ENCODE measurements at regions not wholly inside any gene's neighbourhood (a gene's known extent, or its start where the extent isn't known, plus 50 kb on each side); places are given as distances from the start of the nearest gene placed in this dataset.
"Not testable (repeated sequence)": the region's sequence is repeated elsewhere in the genome, so short reads cannot be mapped to it uniquely, and the experiment has no call there.

DNA sequence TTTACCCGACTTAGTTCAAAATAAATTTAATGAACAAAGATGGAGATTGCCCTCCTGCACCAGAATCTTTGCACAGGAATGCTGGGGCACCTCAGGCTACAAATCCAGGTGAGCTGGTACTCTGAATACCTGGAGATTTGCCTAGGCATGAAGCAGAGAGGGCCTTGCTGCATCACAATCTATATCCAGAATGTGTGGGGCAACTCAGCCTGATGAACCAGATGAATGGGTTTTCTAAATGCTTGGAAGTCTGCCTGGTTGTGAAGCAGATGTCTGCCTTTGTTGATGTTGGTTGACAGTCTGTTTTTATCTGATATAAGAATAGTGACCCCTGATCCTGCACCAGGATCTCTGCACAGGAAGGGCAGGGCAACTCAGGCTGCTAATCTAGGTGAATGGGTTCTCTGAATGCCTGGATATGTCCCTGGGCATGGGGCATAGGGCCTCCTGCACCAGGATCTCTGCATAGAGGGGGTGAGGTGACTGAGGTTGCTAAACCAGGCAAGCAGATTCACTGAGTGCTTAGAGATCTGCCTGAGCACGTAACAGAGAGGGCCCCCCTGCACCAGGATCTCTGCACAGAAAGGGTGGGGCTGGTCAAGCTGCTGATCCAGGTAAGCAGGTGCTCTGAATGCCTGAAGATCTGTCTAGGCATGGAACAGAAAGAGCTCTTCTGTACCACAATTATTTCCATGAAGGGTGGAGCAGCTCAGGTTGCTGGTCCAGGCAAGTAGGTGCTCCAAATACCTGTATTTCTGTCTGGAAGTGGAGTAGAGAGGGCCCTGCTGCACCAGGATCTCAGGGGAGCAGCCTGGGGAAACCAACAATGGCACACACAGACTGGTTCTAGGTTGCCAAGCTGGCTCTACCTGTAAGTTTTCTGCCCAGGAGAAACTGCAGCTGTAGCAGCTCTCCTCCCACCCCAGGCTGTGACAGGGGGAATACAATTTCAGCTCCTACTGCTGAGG lies 437.5 kb downstream of the MMUT start:
- no peak for TF ChIP-seq POLR2A (IDR thresholded peaks at IDR 0.05; ENCODE audit: low read depth, low read length)
- TF ChIP-seq POLR2AphosphoS5 (IDR thresholded peaks at IDR 0.05; ENCODE audit: low read depth, low read length), result no peak
- no peak for TF ChIP-seq TAF1 (IDR thresholded peaks at IDR 0.05; ENCODE audit: borderline replicate concordance, low read depth, low read length)
- DNase-seq (ENCODE audit: insufficient read length) (no peak), FAIRE-seq (no peak)

DNA sequence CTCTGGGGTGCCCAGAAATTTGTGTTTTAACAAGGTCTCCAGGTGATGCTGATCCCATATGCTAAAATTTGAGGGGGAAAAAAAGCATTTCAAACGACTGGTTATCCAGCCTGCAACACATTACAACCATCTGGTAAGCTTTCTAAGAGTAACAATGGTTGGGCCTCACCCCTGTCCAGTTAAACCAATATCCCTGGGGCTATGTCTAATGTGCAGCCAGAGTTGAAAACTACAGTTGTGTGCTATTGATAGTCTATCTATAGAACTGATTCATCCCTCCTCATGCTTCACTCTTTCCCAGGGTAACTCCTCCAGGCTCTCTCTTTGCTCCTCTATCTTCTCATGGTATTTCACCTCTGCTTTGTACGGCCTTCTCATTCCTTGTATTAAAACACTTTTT lies 458.3 kb downstream of the MMUT start:
- TF ChIP-seq POLR2AphosphoS5 (IDR thresholded peaks at IDR 0.05; ENCODE audit: low read depth, low read length) (no peak), TAF1 (IDR thresholded peaks at IDR 0.05; ENCODE audit: borderline replicate concordance, low read depth, low read length) (no peak), POLR2A (IDR thresholded peaks at IDR 0.05; ENCODE audit: low read depth, low read length) (no peak)
- DNase-seq (ENCODE audit: insufficient read length) (no peak), FAIRE-seq (no peak)

DNA sequence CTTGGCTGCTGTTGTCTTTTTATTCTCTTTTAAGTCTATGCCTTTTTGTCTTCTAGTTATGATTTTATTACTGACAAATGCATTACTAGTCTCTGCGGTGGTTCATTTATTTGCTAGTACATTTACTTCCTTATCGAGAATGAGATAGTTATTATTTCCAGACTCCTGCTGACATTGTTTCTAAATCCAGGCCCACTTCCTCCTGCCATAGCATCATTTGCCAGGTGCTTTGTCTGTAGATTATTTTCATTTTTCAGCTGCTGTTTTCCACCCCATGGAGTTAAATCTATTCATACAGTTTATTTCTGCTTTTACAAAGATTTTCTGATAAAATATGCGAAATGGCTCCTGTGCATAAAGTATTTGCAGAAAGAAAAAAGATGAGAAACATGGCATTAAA lies 459.7 kb downstream of the MMUT start:
- no peak for TF ChIP-seq POLR2A (IDR thresholded peaks at IDR 0.05; ENCODE audit: low read depth, low read length)
- no peak for TF ChIP-seq POLR2AphosphoS5 (IDR thresholded peaks at IDR 0.05; ENCODE audit: low read depth, low read length)
- TF ChIP-seq TAF1 (IDR thresholded peaks at IDR 0.05; ENCODE audit: borderline replicate concordance, low read depth, low read length), result no peak
- DNase-seq (ENCODE audit: insufficient read length) (no peak), FAIRE-seq (no peak)

DNA sequence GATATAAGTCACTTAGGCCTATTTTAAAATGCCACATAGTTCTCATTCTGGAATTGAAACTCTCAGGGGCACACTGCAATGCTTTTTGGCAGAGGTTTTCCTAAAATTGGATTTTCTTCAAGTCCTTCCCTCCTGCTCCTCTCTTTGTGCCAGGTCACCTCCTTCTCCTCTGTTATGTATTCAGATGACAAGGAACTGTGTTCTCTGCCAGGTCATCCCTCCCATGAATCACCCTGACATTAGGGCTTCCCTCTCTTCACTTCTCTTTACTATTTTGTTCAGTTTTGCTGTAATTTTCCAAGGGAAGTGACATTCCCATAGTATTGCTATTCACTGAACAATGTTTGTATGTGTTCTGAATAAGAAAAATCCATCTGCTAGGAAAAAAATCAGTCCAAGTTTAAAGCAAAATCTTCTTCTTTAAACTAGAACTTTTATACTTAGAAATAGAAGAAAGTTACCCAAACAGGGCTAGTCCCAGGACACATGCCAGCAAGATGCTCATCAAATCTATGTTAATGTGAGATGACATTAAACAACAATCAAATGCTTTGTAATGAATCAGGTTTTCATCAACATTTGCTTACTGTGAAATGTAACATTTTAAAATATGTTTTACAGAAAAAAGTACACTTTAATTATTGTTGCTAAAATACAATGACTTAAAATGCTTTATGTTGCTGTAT lies 461.1 kb downstream of the MMUT start:
- FAIRE-seq (no peak), DNase-seq (ENCODE audit: insufficient read length) (no peak)
- no peak for TF ChIP-seq TAF1 (IDR thresholded peaks at IDR 0.05; ENCODE audit: borderline replicate concordance, low read depth, low read length)
- no peak for TF ChIP-seq POLR2A (IDR thresholded peaks at IDR 0.05; ENCODE audit: low read depth, low read length)
- TF ChIP-seq POLR2AphosphoS5 (IDR thresholded peaks at IDR 0.05; ENCODE audit: low read depth, low read length), result no peak

DNA sequence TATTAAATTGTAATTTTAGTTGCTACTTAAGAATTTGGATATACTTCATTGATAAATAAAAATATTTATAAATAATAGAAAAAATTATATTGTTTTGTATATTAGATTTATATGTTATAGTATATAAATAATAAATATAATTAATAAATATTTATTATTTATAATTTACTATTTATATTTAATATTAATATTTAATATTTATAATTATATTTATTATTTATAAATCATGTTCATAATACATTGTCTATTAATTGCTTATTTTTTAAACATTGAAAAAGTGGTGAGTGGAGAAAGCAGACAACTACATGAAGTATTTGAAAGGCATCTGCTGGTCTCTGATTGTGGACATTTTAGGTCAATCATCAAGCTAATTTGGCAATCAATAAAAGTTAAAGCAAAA lies 464.5 kb downstream of the MMUT start:
- no peak for FAIRE-seq
- TF ChIP-seq POLR2AphosphoS5 (IDR thresholded peaks at IDR 0.05; ENCODE audit: low read depth, low read length) (no peak), TAF1 (IDR thresholded peaks at IDR 0.05; ENCODE audit: borderline replicate concordance, low read depth, low read length) (no peak), POLR2A (IDR thresholded peaks at IDR 0.05; ENCODE audit: low read depth, low read length) (no peak)
- no peak for DNase-seq (ENCODE audit: insufficient read length)

DNA sequence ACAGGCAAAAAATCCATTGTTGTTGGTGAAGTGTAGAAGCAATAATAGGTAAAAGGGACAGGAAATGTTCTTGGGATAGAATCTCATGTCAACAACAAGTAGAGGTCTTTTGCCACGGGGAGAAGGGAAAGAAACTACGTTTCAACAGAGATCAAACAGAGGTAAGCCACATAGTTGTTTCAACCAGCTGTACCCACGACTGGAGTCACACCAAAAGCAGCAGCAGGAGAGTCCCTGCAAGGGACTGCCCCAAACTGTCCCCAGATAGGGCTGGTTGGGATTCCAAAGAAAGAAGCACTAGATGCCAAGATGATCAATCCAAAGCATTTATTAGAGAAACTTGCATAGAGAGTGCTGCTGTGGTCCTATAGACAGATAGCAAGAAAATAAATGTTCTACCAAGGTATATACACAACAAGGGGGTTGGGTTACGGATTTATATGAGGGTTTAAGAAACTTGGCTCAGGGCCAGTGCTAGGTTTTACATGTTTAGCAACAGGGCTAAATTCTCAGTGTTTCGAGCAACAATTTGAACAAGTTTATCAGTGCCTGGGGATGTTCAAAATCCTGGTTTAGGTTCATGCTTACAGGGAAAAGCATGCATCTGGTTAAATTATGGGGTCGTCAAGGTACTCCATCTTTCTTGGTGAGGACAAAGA lies 466.5 kb downstream of the MMUT start:
- DNase-seq (ENCODE audit: insufficient read length) (no peak), FAIRE-seq (no peak)
- no peak for TF ChIP-seq POLR2A (IDR thresholded peaks at IDR 0.05; ENCODE audit: low read depth, low read length)
- TF ChIP-seq POLR2AphosphoS5 (IDR thresholded peaks at IDR 0.05; ENCODE audit: low read depth, low read length), result no peak
- no peak for TF ChIP-seq TAF1 (IDR thresholded peaks at IDR 0.05; ENCODE audit: borderline replicate concordance, low read depth, low read length)

DNA sequence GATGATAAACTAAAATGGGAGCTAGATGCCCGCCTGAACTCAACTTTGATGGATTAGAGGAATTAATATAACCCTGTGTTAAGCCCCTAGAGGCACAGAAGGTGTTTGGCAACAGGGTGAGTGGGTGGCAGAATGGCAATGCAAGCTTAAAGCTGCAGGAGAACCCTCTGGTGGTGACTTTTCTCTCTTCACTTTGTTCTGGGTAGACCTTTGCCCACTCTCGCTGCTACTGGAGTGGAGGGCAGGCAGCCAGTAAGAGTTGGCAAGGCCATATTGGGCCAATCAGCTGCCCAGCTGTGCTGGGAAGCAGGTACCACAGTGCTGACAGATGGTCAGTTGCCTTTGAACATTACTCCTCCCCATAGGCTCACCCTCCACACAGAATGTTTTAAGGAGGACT lies 468.2 kb downstream of the MMUT start:
- no peak for TF ChIP-seq TAF1 (IDR thresholded peaks at IDR 0.05; ENCODE audit: borderline replicate concordance, low read depth, low read length)
- FAIRE-seq (no peak), DNase-seq (ENCODE audit: insufficient read length) (no peak)

DNA sequence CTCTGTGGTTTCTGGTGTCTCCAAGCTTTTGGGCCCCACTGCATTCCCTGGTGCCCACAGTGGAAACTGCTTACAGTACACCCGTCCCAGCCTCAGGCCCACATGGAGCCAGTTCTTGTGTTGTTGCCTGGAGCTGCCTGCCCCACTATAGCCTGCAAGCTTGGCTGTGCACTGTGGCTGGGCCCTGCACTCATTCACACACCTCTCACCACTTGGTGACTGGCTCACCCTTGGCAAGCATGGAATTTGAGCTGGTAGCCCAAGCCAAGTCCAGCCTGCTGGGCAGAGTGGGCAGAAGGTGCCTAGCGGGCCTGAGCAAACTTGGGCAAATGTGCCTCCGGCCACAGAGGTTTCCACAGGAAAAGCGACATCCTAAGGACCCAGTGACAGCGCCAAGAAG lies 472.3 kb downstream of the MMUT start:
- no peak for FAIRE-seq
- no peak for DNase-seq (ENCODE audit: insufficient read length)
- TF ChIP-seq TAF1 (IDR thresholded peaks at IDR 0.05; ENCODE audit: borderline replicate concordance, low read depth, low read length) (no peak), POLR2A (IDR thresholded peaks at IDR 0.05; ENCODE audit: low read depth, low read length) (no peak), POLR2AphosphoS5 (IDR thresholded peaks at IDR 0.05; ENCODE audit: low read depth, low read length) (no peak)

DNA sequence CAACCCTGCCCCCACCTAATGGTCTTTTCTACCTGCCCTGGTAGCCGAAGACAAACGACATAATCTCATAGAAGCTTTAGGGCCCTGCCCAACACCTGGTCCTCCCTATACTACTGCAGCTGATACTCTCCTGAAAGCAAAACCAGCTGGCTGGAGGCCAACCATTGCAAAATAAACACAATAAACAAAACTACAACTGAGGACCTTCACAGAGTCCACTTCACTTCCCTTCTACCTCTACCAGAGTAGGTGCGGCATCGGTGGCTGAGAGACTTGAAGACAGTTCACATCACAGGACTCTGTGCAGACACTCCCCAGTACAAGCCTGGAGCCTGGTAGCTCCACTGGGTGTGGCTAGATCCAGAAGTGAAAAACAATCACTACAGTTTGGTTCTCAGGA lies 476.2 kb downstream of the MMUT start:
- FAIRE-seq (no peak), DNase-seq (ENCODE audit: insufficient read length) (no peak)
- TF ChIP-seq POLR2A (IDR thresholded peaks at IDR 0.05; ENCODE audit: low read depth, low read length) (no peak), TAF1 (IDR thresholded peaks at IDR 0.05; ENCODE audit: borderline replicate concordance, low read depth, low read length) (no peak), POLR2AphosphoS5 (IDR thresholded peaks at IDR 0.05; ENCODE audit: low read depth, low read length) (no peak)

DNA sequence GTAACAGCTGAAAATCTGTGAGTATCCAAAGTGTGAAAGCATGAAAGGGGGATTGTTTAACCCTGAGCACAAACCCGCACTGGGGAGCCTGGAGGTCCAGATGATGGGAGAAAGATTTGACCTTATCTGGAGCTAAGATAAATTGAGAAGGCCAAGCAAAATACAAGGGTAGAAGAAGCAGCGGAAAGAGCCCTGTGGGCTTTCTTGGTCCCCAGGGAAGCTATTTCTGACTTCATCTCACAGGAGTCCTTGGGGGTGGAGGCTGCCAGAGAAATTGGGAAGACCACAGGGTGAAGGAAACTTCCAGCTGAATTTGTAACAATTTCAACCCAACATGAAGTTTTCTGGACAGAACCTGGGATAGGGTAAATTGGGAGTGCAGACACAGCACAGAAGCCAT lies 476.9 kb downstream of the MMUT start:
- DNase-seq (ENCODE audit: insufficient read length) (no peak), FAIRE-seq (no peak)
- TF ChIP-seq POLR2AphosphoS5 (IDR thresholded peaks at IDR 0.05; ENCODE audit: low read depth, low read length) (no peak), TAF1 (IDR thresholded peaks at IDR 0.05; ENCODE audit: borderline replicate concordance, low read depth, low read length) (no peak)

DNA sequence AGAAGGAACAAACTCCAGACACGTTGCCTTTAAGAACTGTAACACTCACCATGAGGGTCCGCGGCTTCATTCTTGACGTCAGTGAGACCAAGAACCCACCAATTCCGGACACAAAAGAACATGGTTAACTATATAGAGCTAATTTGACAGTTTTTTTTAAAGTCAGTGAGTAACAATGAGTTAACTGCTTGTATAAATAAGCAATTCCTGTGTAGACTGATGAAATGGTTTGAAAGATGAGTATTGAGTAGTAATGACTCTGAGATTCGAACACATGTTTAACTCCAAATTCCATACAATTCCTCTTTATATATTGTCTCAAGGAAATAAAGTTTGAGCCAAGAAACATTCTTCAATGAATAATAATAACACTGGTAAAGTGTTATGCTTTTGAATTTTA lies 478.0 kb downstream of the MMUT start:
- DNase-seq (ENCODE audit: insufficient read length) (no peak), FAIRE-seq (no peak)
- TF ChIP-seq POLR2AphosphoS5 (IDR thresholded peaks at IDR 0.05; ENCODE audit: low read depth, low read length) (no peak), TAF1 (IDR thresholded peaks at IDR 0.05; ENCODE audit: borderline replicate concordance, low read depth, low read length) (no peak), POLR2A (IDR thresholded peaks at IDR 0.05; ENCODE audit: low read depth, low read length) (no peak)

DNA sequence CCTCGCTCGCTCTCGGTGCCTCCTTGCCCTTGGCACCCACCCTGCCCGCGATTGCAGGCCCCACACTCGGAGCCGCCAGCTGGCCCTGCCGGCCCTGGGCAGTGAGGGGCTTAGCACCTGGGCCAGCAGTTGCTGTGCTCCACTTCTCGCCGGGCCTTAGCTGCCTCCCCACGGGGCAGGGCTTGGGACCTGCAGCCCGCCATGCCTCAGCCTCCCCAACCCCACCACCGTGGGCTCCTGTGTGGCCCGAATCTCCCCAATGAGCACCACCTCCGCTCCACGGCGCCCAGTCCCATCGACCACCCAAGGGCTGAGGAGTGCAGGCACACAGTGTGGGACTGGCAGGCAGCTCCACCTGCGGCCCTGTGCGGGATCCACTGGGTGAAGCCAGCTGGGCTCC lies 479.1 kb downstream of the MMUT start:
- not testable (repeated sequence) for FAIRE-seq

More for the DNA sequence above, 479.1 kb downstream of the MMUT start:
- DNase-seq (ENCODE audit: insufficient read length), result not testable (repeated sequence)
